ENCODE measurements at regions not wholly inside any gene's neighbourhood (a gene's known extent, or its start where the extent isn't known, plus 50 kb on each side); places are given as distances from the start of the nearest gene placed in this dataset.
"Not testable (repeated sequence)": the region's sequence is repeated elsewhere in the genome, so short reads cannot be mapped to it uniquely, and the experiment has no call there.

DNA sequence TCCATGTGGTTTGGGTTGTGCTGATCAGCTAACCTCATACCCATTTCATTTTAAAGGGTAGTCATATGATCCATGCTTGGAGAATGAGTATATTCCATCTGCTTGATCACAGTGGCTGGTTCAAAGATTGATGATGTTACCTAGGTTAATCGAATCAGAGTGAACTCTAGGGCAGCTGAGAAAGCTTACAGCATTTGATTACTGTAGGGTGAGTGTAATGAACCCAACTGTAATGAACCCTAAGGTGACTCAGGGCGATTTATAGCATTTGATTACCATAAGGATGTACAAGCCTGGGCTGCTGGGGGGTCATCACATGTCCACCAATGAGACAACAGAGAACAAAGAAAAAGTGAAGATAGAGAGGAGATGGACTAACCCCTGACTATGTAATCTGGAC, 523.1 kb downstream of the ADRA2A start:
- no peak for DNase-seq (ENCODE audit: low read depth, low spot score)
- POLR2A ChIA-PET: no interaction called here
- CTCF ChIA-PET: interaction anchor here (1.2 to 3.6 kb wide), 4 partner anchors 8 to 856 kb away, joined by 3 to 17 read pairs (median 4); partner anchors contain the start of gene ADRA2A
- TF ChIP-seq, protein P1, sequence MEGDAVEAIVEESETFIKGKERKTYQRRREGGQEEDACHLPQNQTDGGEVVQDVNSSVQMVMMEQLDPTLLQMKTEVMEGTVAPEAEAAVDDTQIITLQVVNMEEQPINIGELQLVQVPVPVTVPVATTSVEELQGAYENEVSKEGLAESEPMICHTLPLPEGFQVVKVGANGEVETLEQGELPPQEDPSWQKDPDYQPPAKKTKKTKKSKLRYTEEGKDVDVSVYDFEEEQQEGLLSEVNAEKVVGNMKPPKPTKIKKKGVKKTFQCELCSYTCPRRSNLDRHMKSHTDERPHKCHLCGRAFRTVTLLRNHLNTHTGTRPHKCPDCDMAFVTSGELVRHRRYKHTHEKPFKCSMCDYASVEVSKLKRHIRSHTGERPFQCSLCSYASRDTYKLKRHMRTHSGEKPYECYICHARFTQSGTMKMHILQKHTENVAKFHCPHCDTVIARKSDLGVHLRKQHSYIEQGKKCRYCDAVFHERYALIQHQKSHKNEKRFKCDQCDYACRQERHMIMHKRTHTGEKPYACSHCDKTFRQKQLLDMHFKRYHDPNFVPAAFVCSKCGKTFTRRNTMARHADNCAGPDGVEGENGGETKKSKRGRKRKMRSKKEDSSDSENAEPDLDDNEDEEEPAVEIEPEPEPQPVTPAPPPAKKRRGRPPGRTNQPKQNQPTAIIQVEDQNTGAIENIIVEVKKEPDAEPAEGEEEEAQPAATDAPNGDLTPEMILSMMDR (IDR thresholded peaks at IDR 0.05; ENCODE audit: insufficient read depth, low read length, missing control alignments): no peak
- no peak overlapping the region for H3K4me3 ChIP-seq (ENCODE audit: low read depth, low read length)

DNA sequence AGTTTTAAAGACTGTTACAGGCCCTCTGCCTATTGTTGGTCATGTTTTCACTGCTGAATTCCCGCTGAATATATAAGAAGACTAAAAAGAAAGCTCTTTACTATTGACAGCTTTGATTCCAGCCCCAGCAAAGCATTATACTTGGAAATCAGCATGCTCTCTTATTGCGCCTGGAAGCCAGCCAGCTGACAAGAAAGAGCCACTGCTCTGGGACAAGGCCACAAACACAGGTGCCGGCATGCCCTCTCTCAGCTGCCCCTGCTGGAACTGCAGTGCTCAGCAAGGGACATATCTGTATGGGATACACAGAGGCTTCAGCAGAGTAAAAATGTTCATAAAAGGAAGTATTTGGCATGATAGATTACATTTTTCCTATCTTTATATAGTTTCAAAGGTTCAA, 523.9 kb downstream of the ADRA2A start:
- CTCF ChIA-PET: interaction anchor here (3.6 kb wide), 1 partner anchor 524 kb away, joined by 17 read pairs; the partner anchor contains the start of gene ADRA2A
- H3K4me3 ChIP-seq (ENCODE audit: low read depth, low read length): no peak overlapping the region
- POLR2A ChIA-PET: no interaction called here
- DNase-seq (ENCODE audit: low read depth, low spot score): no peak
- TF ChIP-seq, protein P1 (IDR thresholded peaks at IDR 0.05; ENCODE audit: insufficient read depth, low read length, missing control alignments): no peak

DNA sequence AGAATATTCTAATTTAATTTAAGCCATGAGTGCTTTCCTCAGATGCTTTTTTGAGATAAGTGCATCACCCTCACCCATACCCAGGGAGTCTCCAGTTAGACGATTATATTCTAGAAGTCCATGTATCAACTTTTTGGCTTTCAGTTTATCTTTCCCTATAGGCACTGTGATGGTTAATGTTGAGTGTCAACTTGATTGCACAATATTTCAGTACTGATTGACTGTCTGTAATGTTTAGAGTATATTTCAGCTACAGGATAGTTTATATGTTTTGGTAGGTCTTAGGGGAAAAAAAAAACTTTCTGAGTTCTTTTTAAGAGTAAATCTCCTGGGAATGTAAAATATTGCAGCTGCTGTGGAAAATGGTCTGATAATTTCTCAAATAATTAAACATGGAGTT, 535.4 kb downstream of the ADRA2A start:
- CTCF ChIA-PET: interaction anchor here (1.3 to 1.9 kb wide), 2 partner anchors 14 to 17 kb away, joined by 4 to 5 read pairs; no protein-coding TSS in a partner anchor
- no peak overlapping the region for H3K4me3 ChIP-seq (ENCODE audit: low read depth, low read length)
- TF ChIP-seq, protein P1 (IDR thresholded peaks at IDR 0.05; ENCODE audit: insufficient read depth, low read length, missing control alignments): no peak
- POLR2A ChIA-PET: no interaction called here
- DNase-seq (ENCODE audit: low read depth, low spot score): no peak

DNA sequence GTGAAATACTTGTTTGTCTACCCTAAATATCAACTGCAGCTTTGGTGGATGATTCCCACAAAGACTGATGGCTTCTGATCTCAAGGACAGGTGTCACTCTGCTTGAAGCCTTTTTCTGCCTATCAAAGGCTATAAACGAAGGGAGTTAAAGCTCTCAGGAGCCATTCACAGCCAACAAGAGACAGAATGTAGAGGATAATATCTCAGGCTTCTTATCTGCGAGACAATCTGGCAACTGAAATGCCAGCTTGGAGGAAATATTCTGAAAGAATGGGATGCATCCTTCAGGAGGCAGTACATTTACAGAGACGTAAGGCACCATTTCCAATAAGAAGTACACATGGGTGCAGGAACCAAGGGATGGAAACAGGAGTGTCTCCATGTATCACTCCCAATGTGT, 549.4 kb downstream of the GPAM start:
- H3K4me3 ChIP-seq (ENCODE audit: low read depth, low read length): no peak overlapping the region
- ChIA-PET POLR2A (no interaction called here), CTCF (no interaction called here)
- TF ChIP-seq, protein P1 (IDR thresholded peaks at IDR 0.05; ENCODE audit: insufficient read depth, low read length, missing control alignments): no peak
- DNase-seq (ENCODE audit: low read depth, low spot score): no peak

DNA sequence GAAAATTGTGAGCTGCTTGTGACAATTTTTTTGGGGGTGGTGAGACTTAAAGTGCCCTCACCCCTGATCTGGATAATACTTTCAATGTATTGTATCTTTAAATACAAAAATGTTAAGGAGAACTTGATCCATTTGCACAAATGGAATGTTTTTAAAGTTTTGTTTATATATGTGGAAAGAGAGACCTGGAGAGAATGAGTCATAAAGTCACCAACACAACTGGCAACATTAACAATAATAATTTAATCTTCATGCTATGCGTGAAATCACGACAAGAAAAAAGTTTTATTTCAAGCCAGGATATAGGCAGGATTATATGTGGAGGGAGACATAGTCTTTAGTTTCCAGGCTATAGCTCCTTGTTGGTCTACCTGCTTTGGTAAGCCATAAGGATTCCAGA, 537.5 kb downstream of the GPAM start:
- ChIA-PET CTCF (no interaction called here), POLR2A (no interaction called here)
- H3K4me3 ChIP-seq (ENCODE audit: low read depth, low read length): no peak overlapping the region
- DNase-seq (ENCODE audit: low read depth, low spot score): no peak
- TF ChIP-seq, protein P1 (IDR thresholded peaks at IDR 0.05; ENCODE audit: insufficient read depth, low read length, missing control alignments): no peak

DNA sequence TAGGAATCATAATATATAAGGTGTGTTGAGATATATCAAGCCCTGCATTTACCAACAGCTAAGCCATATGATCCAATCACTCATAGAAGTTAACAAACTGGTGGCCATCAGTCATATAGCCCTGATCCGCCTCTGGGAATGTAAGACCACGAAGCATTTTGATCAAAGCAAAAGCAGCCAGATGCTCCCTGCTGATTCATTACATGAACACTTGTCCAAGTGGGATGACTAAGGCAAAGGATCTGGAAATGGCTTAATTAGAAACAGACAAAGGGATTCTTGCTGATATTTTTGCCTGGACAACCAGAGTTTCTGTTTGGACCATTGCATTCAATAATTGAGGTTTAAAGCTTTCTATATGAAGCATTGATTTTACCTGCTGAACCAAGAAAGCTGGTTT, 535.5 kb downstream of the GPAM start:
- ChIA-PET CTCF (no interaction called here), POLR2A (no interaction called here)
- no peak overlapping the region for H3K4me3 ChIP-seq (ENCODE audit: low read depth, low read length)
- TF ChIP-seq, protein P1 (IDR thresholded peaks at IDR 0.05; ENCODE audit: insufficient read depth, low read length, missing control alignments): no peak
- peak; percentile 1 for DNase-seq (ENCODE audit: low read depth, low spot score)

DNA sequence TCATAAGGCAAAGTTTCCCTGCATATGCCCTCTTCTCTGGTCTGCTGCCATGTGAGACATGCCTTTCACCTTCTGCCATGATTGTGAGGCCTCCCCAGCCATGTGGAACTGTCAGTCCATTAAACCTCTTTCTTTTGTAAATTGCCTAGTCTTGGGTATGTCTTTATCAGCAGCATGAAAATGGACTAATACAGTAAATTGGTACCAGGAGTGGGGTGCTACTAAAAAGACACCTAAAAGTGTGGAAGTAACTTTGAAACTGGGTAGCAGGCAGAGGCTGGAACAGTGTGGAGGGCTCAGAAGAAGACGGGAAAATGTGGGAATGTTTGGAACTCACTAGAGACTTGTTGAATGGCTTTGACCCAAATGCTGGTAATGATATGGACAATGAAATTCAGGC, 534.5 kb downstream of the GPAM start:
- DNase-seq (ENCODE audit: low read depth, low spot score); CTCF ChIA-PET; H3K4me3 ChIP-seq (ENCODE audit: low read depth, low read length); POLR2A ChIA-PET: not testable (repeated sequence)

All from AG04449 (cell line).